GM21515 (cell line): ENCODE measurements at regions not wholly inside any gene's neighbourhood (a gene's known extent, or its start where the extent isn't known, plus 50 kb on each side); places are given as distances from the start of the nearest gene placed in this dataset.

Experiments
- ATAC-seq: cut with Tn5 transposase; IDR thresholded peaks from one replicate; pipeline ENCODE4 v1.9.1; 2021; ENCODE audit not compliant: unreplicated experiment

GRCh38 chr2:118699447-118700175 is 147.8 kb downstream of the EN1 start:
- no peak for ATAC-seq

GRCh38 chr2:118698564-118698963 is 148.9 kb downstream of the EN1 start:
- no peak for ATAC-seq

- no peak for ATAC-seq
Measured at GRCh38 chr2:118697781-118698180, 149.7 kb downstream of the EN1 start.

GRCh38 chr2:118696786-118697465 is 150.5 kb downstream of the EN1 start:
- ATAC-seq = no peak

- no peak for ATAC-seq
Measured at GRCh38 chr2:118693287-118693822, 154.1 kb downstream of the EN1 start.

DNA sequence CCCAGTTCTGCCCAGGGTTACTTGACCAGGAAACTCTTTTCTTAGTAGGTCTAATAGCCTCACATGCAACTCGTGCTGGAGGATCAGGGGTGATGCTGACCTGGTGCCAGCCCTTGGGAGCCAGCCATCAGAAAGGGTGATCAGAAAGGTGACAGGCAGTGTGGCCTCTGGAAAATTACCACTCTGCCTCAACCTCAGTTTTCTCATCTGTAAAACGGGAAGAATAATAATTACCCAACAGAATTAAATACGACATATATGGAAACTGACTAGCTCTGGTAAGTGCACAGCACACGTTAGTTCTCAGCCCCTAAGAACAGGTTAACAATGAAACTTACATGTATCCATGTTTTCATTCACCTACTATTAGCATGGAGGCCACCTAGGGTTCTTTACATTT is 157.6 kb downstream of the EN1 start:
- ATAC-seq = no peak

DNA sequence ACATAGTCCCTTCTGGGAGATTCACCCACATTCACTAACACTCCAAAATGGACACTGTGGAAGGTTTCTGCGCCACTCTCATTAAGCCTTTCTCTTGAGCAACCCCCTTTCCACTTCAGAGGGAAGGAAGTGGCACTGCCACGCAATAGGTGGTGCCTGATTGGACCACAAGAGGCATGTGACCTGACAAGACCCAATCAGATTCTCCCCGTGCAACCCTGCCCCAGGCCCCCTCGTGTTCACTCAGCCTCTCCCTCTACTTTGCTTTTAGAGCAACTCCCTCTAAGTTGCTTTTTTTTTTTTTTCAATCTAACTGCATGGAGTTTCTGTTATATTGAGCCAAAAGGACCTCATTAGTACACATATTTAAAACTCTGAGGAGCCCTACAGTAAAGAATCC is 158.0 kb downstream of the EN1 start:
- no peak for ATAC-seq

DNA sequence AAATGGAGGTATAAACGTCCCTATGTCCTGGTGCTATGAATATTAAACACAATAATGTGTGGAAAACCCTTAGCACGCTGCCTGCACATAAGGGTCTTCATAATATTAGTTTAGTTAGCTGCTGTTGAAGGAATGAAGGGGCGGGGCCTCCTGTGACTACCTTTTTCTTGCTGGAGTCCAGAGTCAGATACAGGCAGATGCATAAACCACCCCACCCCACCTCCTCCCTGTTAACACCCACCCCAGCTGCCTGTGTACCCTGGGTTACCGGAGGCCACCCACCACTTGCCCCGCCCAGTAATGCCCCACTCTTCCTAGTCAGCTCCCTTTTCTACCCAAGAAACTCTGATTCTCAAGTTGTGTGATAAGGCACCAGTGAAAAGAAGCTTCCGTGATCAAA is 158.4 kb downstream of the EN1 start:
- ATAC-seq = no peak

GRCh38 chr2:118687698-118688097 is 159.8 kb downstream of the EN1 start:
- no peak for ATAC-seq

- no peak for ATAC-seq
Measured at GRCh38 chr2:118687192-118687591, 160.3 kb downstream of the EN1 start.

DNA sequence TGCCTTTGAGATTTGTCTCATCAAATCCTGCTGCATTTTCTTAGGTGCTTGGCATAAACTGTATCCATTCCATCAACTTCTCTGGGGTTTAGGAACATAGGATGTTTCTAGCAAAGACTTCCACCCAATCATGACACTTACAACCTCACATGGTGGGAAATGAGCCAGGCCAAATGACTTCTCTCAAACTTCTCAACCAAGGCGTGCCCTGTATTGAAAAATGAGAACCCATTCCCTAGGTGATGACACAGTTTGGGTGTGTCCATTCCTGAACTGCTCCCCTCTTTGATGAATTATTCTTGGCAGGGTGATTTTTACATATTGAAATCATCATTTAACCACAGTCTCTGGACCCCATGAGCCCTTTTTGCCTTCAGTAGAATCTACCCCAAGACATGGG is 161.1 kb downstream of the EN1 start:
- no peak for ATAC-seq

DNA sequence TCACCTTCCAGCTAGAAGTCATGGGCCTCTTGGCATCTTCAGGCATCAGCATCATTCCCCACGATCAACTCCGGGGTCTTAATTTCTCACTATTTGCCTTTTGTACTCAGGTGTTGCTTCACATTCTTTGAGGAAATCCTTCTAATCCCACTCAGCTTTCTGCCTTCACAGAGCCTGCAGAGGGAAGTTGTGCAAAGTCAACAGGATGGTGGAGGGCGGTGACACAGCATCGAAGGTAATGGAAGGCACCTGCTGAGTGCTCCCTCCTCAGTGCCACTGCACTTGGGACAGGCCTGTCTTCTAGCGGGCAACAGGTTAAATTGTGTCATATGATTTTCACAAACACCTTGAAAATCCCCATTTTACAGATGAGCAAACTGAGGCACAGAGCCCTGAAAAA is 164.0 kb downstream of the EN1 start:
- ATAC-seq = no peak

GRCh38 chr2:118678985-118679384 is 168.5 kb downstream of the EN1 start:
- ATAC-seq = no peak

GRCh38 chr2:118677546-118677945 is 169.9 kb downstream of the EN1 start:
- ATAC-seq = no peak

DNA sequence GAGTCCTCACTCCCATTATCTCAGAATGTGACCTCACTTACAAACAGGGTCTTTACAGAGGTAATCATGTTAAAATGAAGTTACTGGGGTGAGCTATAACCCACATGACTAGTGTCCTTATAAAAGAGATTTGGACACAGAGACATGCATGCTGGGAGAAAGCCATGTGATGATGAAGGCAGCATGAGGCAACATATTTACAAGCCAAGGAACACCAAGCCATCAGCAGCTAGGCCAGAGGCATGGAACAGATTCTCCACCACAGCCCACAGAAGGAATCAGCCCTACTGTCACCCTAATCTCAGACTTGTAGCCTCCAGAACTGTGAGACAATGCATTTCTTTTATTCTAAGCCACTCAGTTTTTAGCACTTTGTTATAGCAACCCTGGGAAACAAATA is 171.9 kb downstream of the EN1 start:
- ATAC-seq = no peak

DNA sequence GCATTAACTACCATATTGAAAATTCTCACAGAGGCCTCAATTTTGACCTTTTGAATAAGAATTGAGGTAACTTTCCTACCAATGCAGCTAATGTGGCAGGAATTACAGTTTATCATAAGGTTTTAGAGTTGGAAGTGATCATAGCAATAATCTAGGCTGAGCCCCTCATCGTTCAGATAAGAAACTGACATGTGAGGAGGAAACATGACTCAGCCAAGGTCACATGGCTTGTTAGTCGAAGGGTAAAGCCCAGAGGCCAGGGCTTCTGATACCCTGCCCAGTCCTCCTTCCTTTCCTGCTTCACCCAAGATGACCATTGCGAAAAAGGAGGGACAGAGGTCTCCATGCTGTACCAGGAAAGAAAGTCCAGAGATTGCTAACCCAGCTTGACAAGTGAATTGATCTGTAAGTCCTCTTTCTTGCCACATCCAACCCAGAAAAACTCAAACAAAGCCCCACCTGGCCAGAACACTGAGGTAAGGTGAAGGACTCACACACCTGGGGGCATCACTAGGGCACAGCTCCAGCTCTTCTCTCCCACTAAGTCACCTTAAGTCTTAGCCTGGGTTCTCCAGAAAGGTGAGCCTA is 174.8 kb downstream of the EN1 start:
- no peak for ATAC-seq

DNA sequence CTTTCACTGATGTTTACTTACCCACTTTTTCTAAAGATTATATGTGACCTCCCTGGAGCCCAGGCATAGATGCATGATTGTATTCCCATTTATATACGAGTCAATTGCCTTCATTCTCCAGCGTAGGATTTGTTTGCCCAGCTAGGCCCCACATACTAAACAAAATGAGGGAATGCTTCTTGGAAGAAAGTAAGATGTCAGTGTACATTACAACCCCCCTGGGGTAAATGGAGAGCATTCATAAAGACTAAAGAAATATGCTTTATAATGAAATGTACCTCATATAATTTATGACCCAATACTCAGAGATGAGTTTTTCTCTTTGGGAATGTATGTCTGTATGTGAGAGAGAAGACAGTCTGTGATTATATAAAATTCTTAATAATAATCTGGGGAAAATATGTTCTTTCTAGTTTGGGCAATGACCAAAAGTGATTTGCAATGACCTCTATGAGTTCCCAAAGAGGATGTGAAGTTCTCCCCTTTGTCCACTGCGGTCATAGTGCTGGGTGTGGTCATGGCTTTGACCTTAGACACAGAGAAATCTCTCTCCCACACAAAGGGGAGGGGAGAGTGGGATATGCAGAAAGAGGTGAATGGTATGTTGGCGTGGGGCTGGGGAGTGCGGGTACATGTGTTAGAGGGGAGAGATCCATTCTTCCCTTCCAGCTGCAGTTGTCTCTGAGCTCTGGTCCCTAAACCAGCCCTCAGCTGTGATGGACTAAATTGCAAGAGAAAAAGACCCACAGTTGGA is 175.6 kb downstream of the EN1 start:
- no peak for ATAC-seq

DNA sequence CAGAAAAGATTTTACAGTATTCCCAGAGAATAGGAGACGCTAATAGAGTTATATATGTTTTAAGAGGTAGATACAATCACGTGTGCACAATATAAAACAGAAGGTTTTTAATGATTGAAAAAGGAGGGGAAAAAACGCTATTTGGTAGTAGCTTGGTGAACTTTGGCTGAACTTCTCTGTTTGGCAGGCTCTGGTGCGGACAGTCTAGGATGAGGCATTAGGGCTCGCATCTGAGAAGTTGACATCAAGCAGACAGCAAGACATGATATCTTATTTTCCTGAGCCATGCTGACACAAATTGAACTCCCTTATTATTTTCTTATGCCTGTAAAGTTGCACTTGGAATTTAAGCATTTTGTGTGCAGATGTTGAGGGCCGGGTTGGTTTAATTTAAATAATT is 176.6 kb downstream of the EN1 start:
- no peak for ATAC-seq

DNA sequence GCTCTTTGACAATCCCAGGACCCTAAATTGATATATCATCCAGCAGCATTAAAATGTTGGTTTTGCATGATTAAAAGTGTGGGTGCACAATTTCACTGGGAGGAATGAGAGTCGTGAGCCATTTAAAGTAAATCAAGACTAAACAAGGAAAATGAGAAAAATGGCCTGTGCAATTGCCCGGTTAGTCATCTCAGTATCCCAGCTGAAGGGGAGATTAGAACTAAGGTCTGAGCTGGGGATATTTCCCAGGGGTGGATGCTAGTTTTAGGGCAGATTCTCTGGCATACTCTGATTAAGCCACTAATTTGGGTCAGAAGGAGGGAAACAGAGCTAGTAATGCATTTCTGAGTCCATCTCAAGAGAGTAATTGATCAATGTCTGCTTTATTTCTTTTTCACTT is 177.2 kb downstream of the EN1 start:
- ATAC-seq = no peak

GRCh38 chr2:118669654-118670053 is 177.8 kb downstream of the EN1 start:
- no peak for ATAC-seq
